ENCODE measurements at regions not wholly inside any gene's neighbourhood (a gene's known extent, or its start where the extent isn't known, plus 50 kb on each side); places are given as distances from the start of the nearest gene placed in this dataset.
"Not testable (repeated sequence)": the region's sequence is repeated elsewhere in the genome, so short reads cannot be mapped to it uniquely, and the experiment has no call there.

DNA sequence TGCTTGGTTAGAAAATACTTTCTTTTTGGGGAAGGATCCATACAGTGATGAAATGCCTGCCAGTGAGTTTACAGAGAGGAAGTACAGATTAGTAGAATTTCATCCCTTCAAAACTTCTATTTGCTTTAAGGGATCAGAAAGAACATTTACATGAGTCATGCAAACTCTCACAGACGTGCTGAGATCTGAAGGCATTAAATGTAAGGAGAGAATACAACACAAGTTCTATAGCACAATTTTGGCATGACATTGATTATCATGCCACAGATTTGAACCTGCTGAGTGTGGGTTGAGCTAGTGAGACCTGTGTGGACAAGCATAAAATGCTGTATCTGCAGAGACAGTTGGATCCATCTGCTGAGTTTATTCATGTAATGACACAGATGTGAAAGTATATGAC, 613.6 kb upstream of the SEMA6A start:
- DNase-seq: no peak

DNA sequence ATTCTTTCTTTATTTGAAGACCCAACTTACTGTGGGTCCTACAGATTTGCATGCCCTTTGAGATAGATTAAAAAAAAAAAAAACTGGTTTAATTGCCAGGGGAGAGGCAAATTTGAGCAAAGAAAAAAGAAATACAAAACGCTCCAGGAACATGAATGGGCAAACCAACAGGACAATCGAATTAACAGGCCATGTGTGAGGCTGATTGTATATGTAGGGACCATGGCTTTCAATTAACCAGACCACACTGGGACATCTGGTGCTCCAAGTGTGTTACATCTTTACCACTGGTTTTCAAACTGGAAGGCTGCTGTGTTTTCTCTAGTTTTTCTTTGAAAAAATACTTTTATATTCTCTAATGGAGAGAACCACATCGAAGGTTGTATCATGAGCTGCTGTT, 612.1 kb upstream of the SEMA6A start:
- DNase-seq: no peak

DNA sequence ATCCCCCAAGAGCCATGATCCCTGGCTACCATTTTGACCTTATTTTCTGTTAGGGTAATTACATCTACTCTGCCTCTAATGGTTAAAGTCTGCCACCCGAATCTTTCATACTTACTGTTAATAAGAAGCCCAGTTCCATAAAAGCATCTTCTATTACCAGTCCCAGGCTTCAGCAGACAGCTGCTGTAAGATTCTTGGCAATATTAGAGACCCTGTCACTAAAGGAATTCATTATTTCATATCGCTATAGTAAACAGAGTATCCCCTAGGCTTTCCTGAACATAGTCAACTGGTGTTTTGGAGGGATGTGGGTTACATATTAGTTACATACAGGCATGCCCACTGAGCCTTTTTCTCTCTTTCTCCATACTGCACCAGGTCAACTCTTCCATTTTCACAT, 608.7 kb upstream of the SEMA6A start:
- no peak for DNase-seq

DNA sequence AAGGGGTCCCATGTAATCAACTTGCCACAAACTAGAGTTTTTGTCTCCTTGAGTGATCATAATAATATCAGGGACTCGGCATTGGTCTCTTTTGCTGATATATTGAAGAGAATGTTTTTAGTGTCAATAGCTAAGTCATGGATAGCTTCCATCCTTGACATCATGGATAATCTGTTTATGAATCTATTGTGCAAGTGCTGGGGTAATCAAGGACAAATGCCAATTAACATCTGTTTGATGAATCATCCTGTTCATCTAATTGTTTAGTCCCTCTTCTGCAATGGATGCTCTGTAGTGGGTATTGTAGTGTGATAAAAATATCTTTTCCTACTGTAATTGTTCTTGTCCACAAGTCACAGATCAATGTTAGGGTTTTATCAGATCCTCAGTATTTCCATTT, 607.5 kb upstream of the SEMA6A start:
- no peak for DNase-seq

DNA sequence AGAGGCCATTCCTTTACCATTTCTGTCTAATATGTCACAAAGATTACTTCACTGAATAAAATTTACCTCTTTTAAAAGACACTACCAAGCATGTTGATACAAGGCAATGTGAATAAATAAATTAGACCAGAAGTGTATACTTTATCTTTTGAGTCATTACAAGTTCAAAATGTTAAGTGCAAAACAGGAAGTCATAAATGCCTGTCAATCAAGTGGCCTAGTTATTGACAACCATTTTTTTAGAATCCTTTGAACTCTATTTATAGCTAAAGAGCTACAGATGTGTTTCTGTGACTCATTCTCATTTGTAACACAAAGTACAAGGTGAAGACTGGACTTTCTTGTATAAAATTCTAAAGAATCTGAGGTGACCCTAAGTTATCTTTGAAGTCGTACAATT, 602.7 kb upstream of the SEMA6A start:
- DNase-seq: no peak

DNA sequence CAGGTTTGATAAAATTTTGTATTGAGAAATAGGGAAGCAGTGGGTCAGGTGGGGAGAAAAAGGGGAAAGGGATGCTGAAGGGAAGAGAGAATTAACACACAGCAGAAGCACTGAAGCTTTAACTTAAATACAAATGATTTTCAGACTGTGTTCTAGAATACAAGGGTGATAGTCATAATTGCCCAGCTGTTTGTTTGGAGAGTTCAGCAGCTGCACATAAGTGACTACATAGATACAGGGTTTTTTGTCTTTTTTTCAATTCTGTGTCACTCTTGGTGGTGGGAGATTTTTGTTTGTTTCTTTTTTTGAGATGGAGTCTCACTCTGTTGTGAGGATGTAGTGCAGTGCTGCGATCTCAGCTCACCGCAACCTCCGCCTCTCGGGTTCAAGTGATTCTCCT, 590.4 kb upstream of the SEMA6A start:
- DNase-seq: no peak

DNA sequence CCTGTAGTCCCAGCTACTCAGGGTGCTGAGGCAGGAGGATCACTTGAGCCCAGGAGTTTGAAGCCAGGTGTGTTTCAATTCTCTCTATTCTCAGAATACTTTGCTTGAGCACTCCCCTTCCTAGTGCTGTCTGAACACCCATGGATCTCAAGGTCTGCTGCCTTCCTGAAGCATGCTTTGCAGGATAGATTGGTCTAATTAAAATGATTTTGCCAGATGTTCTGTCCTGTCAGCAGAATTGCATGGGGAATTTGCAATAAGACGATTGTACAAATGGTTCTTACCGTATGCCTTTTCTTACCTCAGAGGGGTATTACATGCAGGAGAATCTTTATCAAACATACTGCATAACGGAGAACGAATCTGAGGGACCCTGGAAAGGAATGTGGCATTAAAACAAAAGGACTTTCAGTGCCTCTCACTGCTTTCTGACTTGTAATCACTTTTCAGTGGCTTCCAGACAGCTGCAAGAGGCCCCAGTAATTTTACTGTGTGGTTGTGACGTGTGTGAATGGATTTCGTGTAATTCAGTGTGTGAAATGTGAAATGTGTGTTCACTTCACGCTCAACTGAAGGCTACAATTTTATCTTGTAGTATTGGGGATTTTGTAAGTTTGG, 587.2 kb upstream of the SEMA6A start:
- no peak for DNase-seq

DNA sequence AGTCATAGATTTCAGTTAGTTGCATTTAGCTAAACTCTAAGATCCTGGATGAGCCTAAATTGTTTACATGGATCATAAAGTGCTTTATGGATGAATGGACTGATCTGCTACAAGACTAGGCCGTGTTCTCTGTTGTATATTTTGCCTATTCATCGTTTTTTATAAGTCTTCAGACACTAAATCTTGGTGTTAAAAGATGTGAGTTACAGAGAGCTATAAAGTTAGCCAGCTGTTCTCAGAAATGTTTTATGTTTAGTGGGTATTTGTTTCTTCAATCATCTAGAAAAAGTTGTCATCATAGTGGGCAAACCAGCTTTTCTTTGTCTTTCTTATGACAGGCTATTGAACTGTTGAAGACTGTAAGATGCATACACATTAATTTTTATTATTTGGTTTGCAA, 585.8 kb upstream of the SEMA6A start:
- no peak for DNase-seq

DNA sequence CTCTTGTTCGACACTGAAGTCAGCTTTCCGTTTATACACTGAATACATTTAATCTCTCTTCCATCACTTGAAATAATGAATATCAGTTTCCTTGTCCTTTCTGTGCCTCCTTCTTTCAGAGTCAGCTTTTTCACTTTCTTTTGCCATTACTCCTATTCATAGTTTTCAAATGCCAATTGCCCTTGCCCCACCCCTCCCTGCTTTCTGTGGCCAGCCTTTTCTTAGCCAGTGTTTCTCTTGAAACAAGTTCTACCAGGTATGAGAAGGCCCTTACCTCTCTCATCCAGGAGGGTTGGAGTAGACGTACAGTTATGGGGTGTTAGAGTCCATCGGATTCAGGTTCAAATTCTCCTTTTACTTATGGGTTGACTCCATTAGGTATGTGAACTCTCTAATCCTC, 574.7 kb upstream of the SEMA6A start:
- DNase-seq: no peak

DNA sequence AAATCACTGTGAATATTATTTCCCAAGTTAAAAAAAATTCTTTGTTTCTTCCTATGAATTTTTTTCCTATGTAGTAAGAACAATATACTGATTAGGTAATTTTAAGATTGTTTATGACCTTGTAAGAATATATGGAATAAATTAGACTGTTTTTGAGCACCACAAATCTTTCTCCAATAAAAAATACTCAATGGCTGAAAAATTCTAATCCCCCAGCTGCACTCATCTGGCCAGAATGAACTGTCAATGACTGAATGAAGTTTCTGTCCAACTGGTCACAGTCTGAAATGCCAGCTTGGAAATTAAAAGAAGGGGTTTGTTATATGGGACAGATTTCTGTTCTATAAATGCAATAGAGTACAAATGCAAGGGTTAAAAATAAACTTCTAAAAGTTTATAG, 569.5 kb upstream of the SEMA6A start:
- DNase-seq: no peak

DNA sequence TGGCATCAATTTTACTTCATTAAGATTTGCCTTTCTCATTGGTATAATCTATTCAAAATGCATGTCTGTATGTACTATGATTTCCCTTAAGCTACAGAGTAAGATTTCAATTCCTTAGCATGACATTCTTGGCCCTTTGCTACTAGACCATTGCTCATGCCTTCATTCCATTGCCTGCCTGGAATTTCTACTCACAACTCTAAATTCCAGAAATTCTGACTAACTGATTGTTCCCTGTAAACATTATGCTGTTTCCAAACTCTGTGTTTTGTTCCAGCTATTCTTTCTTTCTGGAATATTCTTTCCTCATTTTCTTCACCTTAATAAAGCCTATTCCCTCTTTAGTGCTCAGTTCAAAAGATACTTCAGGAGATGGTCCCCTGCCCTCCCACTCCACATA, 568.8 kb upstream of the SEMA6A start:
- DNase-seq: no peak

DNA sequence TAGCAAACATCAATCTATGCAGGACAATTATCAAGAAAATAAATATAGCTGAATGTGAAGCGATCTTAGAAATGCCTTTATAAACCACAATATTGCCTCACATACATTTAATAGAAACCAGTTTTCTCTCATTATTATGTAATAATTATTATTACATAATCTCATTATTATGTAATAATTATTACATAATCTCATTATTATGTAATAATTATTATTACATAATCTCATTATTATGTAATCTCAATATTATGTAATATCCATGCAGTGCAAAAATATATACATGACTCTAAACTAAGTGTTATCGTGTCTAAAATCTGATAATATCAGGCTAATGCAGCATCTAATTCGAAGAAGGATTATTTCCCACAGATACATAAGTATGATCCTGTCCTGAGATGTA, 563.9 kb upstream of the SEMA6A start:
- no peak for DNase-seq

DNA sequence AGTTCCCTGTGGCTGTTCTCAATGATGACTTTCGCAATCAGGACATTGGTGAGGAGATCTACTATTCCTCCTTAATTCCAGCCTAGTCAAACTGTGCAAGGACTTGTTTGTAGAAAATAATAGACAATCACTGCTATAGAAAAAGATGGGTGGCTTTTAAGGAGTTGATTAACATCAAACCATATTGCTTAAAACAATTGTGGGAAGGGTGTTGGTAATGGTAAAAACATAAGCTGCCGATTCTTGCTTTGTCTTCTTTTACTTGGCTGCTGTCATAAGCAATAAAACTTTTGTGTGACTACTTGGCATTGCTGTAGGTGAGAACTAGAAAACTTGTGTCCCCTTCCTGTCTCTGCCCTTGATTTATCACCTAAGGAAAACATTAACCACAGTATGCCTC, 561.2 kb upstream of the SEMA6A start:
- DNase-seq: no peak

DNA sequence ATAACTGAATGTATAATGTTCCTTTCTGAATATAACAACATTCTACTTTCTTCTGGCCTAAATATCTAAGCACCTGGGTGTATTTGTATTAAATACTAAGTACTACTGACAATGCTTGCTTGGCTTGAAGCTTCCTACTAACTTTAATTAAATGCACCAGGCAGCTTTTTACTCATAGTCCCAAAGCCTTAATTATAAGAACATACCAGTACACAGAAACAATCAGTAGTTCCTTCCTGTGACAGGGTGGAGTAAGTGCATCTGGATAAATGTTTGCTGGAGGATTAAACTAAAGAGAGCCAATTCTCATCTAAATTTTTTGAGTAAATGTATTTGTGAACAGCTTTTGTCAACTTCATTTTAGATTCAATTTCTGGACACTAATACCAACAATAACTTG, 558.6 kb upstream of the SEMA6A start:
- no peak for DNase-seq

DNA sequence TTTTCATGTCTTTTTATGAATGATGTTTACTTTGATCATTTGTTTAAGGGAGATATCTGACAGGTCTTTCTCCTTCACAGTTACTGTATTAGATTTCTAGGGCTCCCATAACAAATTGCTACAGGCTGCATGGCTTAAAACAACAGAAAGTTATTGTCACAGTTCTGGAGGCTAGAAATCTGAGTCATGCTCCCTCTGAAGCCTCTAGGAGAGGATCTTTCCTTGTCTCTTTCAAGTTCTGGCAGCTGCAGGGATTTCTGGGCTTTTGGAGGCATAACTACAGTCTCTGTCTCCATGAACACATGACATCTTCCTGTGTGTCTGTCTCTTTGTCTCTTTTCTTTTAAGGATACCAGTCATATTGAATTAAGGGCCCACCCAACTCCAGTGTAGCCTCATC, 557.3 kb upstream of the SEMA6A start:
- no peak for DNase-seq

DNA sequence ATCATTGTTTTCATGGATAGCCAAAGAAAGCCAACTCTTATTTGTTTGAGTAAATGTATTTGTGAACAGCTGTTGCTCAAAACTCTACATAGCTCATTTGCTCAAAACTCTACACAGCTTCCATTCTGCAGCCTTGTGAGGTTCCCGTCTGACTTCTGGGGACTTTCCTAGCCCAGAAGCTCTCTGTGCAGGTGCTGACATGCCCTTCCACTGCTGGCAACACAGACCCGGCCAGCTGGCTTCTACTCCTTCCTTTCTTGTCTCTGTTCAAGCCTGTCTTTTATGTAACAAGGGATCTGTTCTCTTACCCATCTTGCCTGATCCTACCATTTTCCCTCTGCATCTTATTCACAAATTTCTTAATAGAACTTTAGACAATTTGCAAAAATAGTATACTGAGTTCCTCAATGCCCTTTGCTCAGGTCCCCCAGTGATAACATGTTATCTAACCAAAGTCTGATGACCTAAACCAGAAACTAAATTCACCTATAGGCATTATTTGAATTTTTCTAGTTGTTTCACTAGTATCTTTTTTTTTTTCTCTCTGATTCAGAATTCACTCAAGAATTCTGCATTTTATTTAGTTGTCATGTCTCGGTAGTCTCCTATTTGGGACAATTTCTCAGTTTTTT, 556.5 kb upstream of the SEMA6A start:
- no peak for DNase-seq

DNA sequence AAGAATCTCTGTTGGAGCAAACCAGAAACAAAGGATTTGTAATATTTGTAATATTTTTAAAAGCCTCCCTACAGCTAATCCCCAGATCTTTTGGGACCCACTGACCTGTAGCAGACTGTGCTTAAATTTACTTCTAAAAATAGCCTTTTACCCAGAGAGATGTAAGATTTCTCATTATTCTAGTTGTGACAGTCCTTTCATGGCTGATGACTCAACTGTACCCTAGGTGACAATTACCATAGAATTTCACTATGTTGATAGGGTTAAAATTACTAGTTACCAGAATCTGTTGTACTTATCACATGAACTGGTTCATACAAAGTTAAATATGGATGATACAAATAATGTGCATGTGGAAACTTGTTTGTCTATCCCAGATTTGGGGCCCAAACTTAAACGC, 543.9 kb upstream of the SEMA6A start:
- DNase-seq: no peak

DNA sequence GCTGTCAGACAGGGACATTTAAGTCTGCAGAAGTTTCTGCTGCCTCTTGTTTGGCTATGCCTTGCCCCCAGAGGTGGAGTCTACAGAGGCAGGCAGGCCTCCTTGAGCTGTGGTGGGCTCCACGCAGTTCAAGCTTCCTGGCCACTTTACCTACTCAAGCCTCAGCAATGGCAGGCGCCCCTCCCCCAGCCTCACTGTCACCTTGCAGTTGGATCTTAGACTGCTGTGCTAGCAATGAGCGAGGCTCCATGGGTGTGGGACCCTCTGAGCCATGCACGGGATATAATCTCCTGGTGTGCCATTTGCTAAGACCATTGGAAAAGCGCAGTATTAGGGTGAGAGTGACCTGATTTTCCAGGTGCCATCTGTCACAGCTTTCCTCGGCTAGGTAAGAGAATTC, 542.7 kb upstream of the SEMA6A start:
- not testable (repeated sequence) for DNase-seq

DNA sequence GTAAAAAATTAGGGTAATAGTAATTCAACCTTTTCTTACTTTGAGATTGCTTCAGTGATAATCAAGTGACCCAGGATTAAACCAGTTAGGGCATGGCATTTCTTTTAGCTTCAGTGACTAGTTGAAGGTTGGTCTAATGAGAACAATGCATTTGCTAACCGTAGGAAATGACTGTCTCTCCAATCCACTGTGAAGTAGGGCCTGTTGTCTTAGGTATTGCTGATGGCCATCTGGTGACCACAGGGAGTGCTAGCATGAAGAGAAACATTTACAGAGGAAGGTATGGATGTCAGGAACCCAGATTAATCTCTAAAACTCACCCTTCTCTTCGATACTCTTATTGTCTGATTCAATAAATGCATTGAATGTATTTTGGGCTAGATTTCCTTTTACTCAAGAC, 535.9 kb upstream of the SEMA6A start:
- no peak for DNase-seq

DNA sequence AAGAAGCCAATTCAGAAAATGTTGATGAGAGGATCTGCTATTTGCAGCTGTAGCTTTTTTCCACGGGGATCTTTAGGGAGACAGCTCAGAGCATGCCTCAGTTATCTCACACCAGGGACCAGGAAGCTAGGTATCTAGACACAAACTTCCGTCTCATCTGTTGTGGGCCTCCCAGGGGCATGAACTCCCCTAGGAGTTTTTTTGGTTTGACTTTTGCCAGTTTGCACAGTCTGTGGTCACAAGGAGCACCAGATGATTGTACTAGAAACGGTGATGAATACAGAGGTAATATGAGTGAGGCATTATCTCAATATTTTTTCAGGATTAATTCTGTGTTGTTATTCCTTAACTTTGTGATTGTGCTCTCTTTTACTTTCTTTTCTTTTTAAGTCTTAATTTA, 533.2 kb upstream of the SEMA6A start:
- DNase-seq: no peak

DNA sequence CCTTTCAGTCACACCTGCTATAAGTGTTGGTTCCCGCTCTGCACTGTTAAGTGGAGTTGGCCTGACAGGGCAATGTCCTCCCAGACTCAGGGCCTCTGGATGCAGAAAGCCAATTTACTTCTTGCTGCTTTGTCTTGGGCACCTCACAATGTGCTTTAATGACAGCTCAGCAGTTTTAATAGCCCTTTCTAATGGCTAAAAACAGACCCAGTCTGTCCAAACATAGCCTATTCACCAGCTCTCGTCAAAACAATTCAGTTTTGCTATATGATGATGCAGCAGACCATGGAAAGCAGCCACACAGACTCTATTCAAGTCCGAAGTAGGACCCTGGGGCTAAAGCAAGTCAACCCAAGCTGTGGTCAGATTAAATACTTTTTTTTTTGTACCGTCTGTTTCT, 529.1 kb upstream of the SEMA6A start:
- DNase-seq: no peak

DNA sequence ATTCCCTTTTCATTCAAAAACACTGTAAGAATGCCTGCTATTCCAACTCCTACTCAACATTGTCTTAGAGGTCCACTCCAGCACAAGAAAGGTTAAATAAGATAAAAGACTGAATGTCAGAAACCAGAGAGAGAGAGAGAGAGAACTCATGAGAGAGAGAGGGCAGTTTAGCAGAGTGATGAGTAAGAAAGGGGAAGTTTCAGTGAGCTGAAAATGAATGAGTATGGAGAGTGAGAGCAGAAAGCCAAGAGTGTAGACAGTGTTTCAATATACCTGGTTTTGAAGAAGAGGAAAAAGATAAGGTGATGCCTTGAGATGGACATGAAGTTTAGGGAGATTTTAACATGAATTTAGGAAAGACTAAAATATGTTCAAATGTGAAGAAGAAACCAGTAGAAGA, 528.0 kb upstream of the SEMA6A start:
- DNase-seq: no peak

DNA sequence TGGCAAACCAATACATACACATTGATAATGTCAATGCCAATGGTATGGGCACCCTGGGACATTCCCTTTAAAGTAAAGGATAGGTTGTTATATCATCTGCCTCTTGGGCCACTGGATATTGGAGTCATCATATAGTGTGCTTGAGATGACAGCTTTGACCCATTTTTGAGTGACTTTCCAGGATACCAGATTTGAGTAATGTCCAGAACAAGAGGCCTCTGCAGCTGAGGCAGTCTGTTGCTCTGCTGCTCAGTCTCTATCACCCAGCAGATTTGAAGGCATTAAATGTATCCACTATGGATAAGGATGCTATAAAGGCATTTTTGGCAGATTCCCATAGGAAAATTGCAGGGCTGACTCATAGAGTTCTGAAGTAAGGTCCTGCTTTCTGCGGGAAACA, 525.6 kb upstream of the SEMA6A start:
- DNase-seq: no peak

DNA sequence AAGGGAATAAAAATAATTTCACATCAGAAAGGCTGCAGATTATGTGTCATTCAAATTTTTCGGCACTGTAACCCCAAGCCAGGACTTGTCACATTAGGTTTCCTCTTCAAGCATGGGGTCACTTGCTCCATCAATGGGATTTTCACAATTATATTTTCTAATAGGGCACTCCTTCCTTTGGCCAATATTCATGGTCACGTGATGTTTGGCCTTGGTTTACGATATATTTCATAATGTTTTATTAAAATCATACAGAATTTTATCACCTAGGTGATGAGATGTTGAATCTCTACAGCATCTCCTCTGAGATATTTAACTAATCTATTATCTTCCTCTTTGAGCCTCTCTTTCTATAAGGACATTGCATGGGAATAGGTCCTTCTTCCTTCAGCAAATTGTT, 523.5 kb upstream of the SEMA6A start:
- DNase-seq: no peak
